GM19238 (cell line): ENCODE measurements at regions not wholly inside any gene's neighbourhood (a gene's known extent, or its start where the extent isn't known, plus 50 kb on each side); places are given as distances from the start of the nearest gene placed in this dataset.
"Not testable (repeated sequence)": the region's sequence is repeated elsewhere in the genome, so short reads cannot be mapped to it uniquely, and the experiment has no call there.

Experiments
- DNase-seq: peaks from one replicate; pipeline ENCODE4 v3.0.0; 2011; ENCODE audit warnings: low spot score; ENCODE audit not compliant: insufficient read length

DNA sequence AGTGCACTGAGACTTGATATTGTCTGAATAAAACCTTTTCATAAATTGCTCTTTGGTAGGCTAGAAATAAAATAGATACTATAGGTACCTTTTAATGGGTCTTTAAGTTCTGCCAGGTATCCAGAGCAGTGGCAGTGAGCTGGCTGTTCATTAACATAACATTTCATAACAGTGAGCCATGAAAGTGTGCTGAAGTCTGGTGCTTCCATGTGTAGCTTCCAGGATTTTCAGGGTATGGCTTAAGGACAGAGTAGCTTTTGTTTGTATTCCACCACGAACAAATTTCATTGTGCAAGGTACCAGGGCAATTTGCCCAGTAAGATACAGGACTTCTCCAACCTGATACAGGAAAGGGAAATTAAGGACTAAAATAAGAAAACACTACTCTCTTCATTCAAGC is 124.7 kb upstream of the NANOGP8 start:
- no peak for DNase-seq

DNA sequence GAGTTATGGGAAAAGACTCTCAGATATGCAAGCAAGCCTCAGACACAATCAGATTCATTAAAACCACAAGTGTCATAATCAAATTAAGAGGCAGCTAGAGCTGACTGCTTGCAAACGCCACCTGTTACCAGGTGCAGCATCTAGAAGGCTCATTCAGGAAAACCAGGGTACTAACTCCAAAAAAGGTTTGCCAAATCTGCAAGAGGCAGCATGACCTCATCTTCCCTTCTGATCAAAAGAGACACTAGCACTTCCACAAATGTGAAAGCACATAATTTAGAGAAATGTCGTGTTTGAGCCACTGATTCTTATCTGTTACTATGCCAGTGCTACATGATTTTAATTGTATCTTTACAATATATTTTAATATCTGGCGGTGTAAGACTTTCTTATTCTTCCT is 123.3 kb upstream of the NANOGP8 start:
- DNase-seq, result no peak

DNA sequence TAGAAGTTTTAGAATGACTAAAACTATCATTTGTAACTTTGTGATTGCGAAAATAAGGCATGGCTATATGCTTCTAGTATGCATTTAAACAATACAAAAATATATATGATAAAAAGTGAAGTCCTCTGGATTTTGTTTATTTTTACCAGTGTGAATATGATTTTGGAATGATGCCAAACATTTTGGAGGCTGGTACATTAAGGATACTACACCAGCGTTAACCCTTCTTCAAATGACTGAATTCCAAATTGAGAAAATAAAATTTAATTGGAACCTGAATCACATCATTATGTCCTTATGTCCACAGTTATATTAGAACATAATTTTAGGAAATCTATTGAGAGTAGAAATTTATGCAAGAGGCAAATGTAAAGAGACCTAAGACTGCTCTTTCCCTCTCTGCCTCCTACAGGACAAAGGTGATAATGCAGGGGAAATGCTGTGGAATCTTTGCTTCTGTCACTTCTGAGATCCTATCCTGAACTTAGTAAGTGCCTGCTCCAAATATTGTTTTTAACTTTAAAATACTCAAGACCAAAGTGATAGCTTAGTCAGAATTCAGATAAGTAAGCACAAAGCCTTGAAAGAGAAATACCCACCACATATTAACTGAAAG is 121.1 kb upstream of the NANOGP8 start:
- DNase-seq, result no peak

DNA sequence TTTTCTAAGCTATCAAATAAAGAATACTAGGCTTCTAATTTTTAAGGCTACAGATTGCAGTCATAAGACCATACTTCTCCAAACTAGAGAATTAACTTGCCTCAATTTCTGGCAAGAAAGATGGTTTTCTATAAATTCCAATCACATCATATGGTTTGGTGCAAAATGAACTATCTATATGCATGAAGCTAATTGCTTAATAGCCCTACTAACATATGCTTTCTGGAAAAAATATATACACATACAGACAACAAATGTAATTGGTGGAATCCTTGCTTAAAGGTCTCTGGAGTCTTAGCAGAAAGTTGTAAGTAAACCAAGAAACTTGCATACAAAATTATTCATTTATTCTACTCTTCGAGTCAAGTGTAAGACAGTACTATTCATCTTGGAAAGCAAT is 113.1 kb upstream of the NANOGP8 start:
- DNase-seq, result no peak

DNA sequence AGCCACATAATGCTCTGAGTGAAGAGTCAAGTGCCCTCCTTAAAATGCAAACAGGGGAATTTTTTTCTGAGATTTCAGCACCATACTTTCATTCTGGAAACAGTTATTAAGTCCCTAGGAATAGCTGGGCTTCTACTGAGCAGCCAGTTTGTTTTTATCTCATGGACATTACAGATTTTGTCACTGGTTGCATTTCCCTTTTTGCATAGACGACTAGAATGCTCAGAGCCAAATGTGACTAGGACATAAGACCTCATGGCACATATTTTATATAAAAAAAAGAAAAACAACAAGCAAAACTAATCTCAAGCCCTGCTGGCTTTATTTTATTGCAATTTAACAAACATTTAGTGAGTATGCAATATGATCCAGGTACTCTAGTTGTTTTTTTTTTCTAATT is 112.7 kb upstream of the NANOGP8 start:
- no peak for DNase-seq

DNA sequence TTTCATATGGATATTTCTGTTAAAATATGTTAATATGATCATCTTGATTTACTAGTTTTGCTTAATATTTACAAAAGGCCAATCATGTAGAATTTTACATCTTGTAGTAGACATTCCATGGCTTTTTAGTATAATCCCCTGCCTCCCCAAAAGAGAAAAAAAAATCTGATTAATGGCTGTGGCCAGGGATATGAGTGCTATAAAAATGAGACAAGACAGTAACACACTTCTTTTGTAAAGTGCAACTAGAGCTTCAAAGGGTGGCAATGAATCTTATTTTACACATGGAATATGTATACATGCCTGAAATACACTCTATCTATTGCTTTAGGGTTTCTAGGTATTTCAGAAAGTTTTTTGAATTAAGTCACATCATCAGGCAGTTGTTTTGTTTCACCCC is 112.2 kb upstream of the NANOGP8 start:
- DNase-seq, result no peak

DNA sequence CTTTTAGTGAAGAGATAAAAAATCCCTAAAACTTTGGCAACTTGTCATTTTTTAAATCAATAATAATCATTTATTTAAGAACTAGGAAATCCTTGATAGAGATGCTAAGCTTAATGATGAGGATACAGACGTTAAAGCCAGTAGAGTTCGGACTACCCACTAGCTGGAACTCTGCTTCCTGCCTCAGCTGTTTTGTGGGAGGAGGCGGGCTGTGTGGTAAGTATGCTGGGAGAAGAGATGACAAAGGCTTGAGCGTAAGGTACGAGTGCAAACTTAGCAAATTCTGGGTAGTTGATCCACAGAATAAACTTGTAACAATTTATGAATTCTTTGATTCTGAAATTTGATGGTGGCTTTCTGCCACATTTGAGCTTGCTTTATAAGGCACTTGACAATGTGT is 111.2 kb upstream of the NANOGP8 start:
- no peak for DNase-seq

DNA sequence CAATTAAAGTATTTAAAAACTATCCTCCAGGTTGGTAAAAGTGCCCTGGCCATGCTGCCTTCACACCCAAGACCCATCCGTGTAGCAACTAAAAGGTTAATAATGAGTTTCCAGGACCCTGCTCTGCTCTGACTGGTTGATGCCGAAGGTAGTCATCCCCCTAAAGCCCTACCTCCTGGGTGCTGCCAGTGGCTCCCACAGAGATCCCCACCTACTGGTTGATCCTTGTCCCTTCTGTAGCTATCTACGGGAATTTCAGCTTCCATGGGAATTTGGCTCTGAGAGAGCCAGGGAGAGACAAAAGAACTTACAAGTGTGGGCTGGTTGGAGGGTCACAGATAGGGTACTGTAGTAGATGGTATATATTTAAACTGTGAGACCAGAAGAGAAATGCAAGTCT is 110.6 kb upstream of the NANOGP8 start:
- no peak for DNase-seq

DNA sequence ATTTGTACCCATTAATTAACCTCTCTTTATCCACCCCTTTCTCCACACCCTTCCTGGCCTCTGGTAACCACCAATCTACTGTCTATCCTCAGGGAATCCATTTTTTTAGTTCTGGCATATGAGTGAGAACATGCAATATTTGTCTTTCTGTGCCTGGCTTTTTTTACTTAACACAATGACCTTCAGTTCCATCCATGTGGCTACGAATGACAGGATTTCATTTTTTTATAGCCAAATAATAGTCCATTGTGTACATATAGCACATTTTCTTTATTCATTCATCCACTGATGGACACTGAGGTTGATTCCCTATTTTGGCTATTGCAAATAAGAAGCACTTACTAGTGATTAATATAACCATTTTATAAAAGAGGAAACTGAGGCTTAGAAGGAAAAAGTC is 109.9 kb upstream of the NANOGP8 start:
- no peak for DNase-seq

DNA sequence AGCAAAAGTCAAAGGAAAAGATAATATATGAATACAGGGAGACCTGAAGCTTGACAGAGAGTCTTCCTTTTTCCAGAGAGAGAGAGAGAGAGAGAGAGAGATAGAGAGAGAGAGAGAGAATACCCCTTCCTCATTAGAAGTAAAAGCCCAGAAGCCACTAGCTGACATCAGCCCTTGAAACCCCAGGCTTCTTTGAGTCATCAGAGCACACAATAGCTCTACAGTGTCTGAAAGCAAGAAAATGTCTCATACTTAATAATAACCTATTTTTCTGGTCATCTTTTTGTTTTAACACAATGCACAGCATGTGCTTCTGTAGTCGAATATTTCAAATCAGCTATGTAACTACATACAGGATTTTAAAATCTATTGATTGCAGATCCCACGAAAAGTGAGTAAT is 109.2 kb upstream of the NANOGP8 start:
- no peak for DNase-seq

DNA sequence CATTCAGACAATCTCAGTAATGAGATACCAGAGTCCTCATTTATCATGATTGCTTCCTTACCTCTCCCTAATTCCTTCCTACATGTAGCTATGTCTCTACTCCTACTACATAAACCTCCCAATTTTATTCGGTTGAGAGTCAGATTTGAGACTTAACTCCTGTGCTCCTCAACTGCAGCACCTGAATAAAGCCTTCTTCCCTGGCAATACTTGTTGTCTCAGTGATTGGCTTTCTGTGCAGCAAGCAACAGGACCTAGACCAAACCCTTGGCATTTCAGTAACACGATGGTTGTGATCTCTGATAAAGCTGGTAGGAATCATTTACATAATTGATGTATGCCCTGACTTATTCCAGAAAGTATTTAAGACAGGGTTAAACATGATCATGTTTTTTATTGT is 106.7 kb upstream of the NANOGP8 start:
- DNase-seq, result no peak

DNA sequence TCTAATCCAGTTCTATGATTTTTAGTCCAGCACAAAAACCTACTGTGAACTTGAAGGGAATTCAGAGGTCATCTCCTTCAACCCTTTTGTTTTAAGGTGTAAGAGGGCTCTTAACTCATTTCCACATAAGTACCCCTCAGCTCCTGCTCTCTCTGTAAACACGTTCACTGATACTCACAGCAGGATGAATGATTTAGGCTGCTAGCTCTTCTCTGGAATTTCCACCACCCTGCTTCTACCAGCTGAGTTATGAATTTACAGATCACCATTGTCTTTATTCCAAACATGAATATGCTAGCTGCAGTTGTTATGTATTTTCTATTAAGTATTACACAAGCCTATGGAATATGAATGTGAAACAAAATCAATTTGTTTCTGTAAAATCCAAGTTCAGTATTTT is 101.3 kb upstream of the NANOGP8 start:
- DNase-seq, result no peak

DNA sequence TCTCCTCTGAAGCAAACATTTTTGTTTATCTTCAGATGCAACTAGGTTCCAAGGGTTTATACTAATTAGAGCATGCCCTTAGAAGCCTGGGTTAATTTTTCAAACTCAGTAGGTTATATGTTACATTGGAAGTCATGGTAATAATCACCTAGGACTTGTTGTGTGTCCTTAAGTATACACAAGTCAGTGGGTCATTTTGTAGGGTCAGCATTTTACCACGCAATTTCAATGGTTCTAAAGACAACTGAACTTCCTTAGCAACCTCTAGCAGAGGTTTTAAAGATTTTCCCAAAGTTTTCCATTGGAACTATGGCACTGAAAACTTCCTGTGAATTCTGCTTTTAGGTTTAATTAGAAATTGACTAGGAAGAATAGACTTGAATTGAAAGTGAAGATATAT is 99.6 kb upstream of the NANOGP8 start:
- DNase-seq, result no peak

DNA sequence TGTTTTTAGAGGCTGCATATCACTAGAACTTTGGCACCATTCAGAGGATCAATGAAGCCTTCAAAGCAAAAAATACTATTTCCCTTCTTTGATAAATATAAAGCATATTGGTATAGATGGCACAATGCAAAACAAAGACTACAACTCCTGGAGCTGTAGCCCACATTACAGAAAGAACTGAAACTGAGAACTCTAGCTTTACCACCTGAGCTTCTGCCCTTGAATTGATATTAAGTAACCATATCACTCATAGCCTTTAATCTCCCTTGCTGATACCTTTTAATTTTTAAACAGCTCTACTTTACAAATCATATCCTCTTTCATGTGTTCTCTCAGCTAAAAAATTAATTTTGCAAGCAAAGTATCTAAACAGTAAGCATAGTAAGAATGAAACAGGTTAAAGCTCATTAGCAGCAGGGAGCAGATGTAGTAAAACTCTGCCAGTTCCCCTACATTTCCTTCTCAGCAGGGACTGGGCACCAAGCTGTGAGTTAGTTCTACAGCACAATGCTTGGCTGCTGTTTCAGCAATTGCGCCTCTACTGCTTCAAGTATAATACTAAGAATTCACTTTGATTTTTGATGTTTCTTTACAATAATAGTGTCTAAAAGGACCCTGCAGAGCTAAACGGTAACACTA is 97.9 kb upstream of the NANOGP8 start:
- no peak for DNase-seq

DNA sequence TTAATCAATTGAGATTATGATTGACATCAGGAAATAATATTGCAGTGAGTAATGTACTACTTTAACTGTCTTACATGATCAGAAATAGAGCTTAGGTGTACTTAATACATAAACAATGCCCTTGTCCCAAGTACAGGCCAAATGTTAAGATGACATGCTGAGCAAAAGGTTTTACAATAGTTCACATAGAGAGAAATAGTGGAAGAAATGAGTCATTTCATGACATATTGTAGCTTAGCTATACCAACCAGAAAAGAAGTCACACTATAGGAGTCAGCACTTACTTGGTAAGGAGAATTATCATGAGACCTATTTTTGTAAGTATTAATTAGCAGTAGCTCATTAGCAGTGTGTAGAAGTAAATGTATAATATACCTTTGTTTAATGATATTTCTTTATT is 96.4 kb upstream of the NANOGP8 start:
- no peak for DNase-seq

DNA sequence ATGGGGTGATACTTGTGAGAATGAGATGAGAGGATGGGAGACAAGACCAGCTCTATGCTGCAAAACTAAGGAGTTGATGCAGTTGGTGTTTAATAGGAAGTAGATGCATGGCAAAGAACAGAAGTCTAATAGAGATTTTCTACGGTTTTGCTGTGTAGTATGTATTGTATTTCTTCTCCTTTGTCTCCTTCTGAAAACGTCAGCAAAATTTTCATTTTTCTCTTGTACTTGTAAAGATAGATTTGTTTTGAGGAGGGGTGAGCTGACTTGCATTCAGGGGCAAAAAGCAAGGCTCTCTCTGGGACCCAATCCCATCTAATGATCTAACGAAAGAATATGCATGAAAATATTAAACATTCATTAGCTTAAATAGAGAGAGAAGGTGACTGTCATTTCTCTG is 94.6 kb upstream of the NANOGP8 start:
- DNase-seq, result no peak

DNA sequence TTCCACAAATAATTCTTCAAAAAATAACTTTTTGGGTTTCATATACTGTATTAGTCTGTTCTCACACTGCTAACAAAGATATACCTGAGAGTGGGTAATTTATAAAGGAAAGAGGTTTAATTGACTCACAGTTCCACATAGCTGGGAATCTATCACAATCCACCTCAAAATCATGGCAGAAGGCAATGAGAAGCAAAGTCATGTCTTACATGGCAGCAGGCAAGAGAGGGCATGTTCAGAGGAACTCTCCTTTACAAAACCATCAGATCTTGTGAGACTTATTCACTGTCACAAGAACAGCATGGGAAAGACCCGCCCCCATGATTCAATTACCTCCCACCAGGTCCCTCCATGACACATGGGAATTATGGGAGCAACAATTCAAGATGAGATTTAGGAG is 93.1 kb upstream of the NANOGP8 start:
- DNase-seq, result not testable (repeated sequence)

DNA sequence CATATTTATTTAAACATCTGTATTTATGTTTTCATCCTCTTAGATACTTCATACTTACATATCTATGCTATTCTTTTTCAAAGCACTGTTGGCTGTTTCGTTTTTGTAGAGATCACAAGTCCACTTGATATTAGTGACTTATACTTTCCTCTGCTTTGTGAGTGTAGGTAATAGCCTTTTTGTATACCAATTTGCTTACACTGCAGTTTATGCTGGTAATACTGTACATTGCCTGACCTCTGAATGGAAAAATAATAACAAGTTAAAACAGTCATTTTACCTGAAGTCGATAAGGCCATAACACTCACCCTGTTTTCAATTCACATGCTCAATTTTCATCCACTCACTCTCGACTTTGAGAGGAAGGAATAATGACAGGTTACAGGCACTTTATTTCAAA is 89.9 kb upstream of the NANOGP8 start:
- no peak for DNase-seq

DNA sequence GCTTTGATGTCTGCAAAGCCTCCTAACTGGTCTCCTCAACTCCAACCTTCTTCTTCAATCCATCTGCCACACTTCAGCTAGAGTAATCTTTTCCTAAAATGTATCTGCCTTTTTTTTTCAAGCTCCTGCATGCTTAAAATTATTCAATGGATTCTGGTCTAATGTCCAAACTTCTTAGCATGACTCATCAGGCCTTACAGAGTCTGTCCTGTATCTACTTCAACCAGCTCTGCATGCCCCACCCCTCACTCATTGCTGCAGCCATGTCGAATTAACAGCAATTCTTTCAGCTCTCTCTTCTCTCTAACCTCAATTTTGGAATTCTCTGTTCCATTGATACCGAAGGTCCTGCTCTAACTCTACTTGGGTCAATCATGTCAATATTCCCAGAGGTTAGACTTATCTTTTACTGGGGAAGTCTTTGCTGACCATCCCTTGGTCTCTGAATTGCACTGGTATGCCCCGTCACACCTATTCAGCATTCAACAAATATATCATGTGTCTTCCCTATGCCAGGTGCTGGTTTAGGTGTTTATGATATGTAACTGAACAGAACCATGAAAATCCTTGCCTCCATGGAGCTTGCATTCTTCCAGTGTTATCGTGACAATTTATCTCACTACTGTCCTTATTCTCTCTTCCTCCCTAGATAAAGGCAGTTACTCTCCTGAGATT is 88.5 kb upstream of the NANOGP8 start:
- DNase-seq, result no peak

DNA sequence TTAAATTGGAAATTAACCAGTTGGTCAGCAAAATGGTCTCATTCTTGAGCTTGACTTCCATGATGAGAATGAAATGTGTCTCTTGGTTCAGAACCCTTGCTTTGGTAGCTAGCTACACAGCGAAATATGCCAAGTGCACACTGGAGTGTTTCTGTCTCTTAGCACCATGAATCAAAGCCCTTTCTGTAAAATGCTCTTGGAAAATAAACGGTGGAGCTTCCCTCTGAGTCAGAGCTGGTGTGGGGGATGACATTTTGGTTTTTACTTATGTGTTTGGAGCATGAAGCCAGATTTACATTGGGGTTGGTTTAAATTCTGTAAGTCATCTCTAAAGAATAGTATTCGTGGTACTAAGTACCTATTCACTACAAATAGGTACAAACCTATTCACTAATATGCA is 85.1 kb upstream of the NANOGP8 start:
- DNase-seq, result no peak

DNA sequence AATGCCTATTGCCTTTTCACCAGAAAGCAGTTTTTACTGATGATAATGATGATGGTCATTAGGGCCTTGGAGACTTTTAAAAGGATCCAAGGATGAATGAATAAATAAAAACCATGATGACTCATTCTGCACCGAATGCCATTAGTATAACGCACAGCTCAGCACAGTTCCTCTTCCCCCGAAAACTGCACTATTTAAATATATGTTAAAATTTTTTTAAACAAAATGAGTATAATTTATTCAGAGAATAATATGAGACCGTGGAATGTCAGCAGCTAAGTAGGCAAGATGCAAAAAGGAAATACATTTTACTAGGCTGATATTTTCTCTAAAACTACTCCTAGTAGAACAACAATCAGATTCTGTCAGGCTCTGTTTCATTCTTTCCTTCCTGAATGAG is 83.4 kb upstream of the NANOGP8 start:
- DNase-seq, result no peak

DNA sequence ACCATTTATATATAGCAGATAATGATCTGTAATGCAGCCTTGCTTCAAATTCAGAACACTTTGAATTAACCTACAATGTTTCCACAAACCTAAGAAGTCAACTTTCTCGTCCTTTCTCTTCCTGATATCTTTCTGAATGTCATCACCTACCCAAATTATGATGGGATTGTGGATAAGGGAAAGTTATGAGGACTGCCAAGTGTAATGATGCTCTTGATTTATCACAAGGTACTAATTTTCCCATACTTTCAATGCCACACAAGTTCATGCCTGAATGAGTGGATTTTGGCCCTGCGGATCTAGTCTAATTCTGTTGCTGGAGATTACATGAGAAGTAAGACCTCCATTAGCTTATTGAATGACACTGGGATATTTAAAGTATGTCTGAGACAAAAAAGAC is 82.6 kb upstream of the NANOGP8 start:
- no peak for DNase-seq

DNA sequence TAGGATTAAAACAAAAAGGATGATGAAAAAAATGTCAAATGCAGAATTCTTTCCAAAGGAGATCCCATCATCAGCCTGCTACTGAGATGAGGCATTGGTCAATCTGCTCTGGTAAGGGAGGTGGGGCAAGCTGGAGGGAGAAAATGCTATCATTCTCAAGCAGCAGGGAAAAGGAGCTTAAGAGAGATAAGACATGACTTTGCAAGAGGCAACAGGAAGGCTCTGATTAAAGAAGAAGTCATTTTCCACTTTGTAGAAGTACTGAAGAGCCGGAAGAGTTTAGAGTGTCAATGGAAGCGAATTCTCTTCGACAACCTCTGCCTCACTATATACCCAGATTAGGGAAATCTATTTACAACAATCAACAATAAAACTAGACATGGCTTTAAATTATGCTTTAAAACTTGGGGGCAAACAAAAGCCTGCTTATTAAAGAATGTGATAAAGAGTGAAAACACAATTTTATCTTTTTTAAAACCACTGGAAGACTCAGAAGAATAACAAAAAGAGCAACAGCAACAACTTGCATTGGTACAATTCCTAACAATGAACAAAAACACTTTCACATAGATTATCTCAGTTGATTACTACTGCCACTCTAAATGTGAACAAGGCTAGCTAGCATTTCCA is 81.8 kb upstream of the NANOGP8 start:
- no peak for DNase-seq
